ELR (cell line): ENCODE measurements at regions not wholly inside any gene's neighbourhood (a gene's known extent, or its start where the extent isn't known, plus 50 kb on each side); places are given as distances from the start of the nearest gene placed in this dataset.
A peak's percentile ranks its signal among the peaks of the same experiment; 100 is the strongest.
"Not testable (repeated sequence)": the region's sequence is repeated elsewhere in the genome, so short reads cannot be mapped to it uniquely, and the experiment has no call there.

Experiments
- DNase-seq: peaks from one replicate; pipeline ENCODE4 v3.0.0-alpha.2; 2015; ENCODE audit warnings: low read depth

DNA sequence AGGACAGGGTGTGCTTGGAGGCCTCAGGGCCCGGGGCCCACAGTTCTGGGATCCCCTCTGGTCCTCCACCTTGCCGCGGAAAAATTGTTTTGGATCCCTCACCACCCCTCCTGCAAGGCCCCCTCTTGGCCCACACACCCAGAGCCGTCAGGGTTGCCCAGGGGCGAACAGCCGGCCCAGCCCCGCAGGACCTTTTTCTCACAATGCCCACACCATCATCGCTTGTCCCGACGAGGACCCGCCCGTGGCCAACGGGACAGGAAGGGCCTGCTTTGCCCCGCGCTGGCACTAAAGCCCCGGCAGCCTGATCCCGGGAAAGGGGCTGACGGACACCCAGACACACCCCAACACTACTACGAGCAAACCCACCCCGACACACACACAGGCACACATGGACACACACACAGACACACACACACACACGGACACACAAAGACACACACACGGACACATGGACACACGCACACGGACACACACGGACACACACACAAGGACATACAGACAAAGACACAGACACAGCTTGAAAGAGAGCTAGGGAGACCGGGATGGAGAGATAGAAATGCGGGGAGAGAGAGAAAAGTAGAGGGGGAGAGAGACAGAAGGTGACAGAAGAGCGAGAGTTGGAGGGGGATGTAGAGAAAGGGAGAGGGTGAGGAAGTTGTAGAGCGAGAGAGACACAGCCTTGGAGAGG is 1493.5 kb upstream of the DEFB115 start:
- no peak for DNase-seq

DNA sequence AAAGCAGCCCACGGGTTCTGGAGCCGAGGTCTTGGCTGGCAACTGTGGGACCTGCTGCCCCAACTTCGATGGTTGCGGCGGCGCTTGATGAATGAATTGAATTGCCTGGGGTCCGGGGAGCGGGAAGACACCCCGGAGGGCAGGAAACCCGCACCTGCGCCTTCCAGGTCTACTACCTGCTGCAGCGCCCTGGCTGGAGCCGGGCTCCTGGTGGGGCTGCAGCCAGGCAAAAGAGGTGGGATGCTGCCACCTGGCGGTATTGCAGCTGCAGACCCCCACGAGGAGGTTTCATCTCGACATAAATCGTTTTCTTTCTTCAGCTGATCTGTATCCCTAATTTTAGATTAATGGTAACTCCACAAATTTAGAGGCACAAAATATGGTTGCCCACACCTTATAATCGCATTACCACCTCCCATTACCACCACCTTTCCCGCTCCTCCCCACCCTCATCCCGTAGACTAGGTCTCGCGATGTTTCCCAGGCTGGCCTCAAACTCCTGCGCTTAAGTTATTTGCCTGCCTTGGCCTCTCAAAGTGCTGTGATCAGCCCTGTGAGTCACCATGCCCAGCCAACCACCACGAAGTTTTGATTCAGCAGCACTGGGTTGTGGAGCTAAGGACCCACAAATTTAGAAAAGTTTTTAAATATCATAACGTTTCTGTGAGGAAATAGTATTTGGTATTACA is 1492.4 kb upstream of the DEFB115 start:
- peak; percentile 1 for DNase-seq

DNA sequence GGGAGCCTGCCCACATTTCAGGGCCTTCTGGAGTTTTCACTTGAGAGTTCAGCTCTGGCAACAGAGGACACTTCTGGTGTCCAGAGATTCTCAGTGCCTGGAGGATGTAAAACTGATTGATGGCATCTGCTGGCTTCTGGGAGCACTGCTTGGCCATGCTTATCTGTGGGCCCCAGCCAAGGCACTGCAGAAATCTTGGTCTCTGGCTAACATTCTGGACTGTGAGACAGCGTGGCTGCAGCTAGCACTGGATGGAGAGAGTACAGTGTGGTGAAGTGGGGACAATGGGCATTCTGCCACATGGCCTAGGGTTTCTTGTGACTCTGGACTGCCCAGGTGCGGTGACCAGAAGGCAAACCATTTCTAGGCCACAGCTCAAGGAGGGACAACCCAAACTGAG is 1479.4 kb upstream of the DEFB115 start:
- not testable (repeated sequence) for DNase-seq

DNA sequence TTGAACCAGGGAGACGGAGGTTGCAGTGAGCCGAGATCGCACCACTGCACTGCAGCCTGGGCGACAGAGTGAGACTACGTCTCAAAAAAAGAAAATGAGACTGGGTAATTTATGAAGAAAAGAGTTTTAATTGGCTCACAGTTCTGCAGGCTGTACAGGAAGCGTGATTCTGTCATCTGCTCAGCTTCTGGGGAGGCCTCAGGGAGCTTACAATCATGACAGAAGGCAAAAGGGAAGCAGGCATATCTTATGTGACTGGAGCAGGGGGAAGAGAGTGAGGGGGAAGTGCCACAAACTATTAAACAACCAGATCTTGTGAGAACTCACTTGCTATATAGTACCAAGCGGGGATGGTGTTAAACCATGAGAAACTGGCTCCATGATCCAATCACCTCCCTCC is 1476.2 kb upstream of the DEFB115 start:
- not testable (repeated sequence) for DNase-seq

DNA sequence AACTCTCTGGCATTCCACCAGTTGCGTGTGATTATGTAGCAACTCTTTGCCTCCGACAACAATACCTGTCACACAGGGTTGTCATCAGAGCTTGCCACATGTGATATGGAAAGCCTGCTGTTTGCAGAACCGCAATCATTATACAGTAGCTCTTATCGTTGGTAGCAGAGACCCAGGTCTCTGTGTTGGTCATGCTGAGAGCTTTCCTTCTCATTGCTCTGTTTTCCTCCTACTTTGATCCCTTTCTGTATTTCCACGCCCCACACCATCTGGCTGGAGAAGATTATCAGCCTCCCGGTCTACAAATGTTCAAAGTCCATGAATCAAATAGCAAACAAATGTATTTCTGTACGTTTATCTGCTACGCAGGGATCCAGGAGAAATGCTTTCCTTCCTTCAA is 1475.6 kb upstream of the DEFB115 start:
- DNase-seq: not testable (repeated sequence)

DNA sequence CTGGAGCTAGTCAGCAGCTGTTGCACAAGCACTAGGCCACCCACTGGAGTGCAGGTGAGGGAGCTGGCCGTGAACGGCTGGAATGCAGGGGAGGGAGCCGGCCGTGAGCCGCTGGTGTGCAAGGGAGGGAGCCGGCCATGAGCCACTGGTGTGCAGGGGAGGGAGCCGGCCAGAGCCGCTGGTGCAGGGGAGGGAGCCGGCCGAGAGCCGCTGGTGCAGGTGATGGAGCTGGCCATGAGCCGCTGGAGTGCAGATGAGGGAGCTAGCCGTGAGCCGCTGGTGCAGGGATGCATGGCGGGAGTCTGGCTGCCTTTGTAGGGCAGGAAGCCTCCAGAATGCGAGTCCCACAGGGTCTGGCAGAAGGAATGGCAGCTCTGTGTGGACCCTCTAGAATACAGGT is 1470.0 kb upstream of the DEFB115 start:
- DNase-seq: not testable (repeated sequence)

DNA sequence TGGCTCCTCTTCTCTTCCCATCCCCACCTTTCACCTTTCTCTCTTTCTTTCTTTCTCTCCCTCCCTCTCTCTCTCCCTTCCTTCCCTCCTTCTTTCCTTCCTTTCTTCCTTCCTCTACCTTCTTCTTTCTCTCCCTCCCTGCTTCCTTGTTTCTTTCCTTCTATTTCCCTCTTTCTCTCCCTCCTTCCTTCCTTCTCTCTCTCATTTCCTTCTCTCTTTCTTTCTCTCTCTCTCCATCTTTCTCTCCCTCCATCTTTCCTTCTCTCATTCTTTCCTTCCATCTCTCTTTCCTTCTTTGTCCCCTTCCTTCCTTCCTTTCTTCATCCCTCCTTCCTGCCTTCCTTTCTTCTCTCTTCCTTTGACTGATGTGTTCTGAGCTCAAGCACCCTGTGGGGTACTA is 1467.0 kb upstream of the DEFB115 start:
- no peak for DNase-seq

DNA sequence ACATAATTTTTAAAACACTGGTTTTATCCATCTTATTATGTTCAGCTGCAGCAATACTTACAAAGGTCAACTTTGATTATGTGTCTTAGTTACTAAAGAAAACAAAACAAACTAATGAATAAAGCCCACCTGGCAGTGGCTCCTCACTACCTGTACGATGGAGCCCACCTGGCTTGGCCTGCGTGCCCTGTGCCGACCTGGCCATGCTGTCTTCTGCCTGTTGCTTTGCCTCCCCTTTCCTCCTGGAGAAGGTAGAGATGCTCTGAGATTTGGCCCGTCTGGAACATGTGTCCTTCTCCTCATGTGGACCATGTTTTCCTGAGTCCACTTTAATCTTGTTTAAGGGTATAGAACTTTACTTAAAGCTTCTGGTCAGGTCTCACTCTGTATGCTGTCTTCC is 1426.0 kb upstream of the DEFB115 start:
- not testable (repeated sequence) for DNase-seq

DNA sequence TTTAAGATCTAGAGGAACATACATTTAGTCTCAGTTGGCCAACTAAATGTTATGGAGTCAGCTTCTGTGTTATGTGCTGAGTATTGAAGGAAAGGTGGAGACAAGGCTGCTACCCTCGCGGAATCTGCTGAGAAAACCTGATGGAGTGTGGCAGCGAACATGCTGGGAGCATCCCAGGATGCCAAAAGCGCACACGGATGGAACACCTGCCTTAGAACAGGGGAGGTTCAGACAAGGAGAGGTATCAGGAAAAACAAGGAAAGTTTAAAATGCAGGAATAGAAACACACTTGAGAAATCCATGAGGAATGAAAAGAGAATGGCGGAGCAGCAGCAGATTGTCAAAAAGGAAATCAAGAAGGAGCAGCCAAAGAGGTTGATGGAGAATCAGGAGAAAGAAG is 1389.5 kb upstream of the DEFB115 start:
- DNase-seq: not testable (repeated sequence)

DNA sequence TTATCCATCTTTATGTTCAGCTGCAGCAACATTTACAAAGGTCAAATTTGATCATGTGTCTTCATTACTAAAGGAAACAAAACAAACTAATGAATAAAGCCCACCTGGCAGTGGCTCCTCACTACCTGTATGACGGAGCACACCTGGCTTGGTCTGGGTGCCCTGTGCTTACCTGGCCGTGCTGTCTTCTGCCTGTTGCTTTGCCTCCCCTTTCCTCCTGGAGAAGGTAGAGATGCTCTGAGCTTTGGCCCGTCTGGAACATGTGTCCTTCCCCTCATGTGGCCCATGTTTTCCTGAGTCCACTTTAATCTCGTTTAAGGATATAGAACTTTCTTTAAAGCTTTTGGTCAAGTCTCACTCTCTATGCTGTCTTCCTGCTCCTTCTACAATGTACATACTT is 1388.8 kb upstream of the DEFB115 start:
- DNase-seq: not testable (repeated sequence)

DNA sequence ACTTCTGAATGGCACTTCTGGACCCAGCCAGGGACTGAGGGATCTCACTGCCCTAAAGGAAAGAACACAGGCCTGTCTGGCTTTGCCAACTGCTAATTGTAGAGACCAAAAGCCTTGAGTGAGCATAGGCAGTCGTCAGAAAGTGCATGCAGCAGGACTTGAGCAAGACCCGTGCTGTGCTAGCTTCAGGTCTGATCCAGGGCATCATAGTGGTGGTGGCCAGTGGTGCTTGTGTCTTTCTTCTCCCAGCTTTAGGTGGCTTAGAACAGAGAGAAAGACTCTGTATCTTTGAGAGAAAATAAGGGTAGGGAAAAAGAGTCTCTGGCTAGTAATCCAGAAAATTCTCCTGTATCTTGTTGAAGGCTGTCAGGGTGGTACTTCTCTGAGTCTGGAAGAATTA is 1385.6 kb upstream of the DEFB115 start:
- DNase-seq: not testable (repeated sequence)

DNA sequence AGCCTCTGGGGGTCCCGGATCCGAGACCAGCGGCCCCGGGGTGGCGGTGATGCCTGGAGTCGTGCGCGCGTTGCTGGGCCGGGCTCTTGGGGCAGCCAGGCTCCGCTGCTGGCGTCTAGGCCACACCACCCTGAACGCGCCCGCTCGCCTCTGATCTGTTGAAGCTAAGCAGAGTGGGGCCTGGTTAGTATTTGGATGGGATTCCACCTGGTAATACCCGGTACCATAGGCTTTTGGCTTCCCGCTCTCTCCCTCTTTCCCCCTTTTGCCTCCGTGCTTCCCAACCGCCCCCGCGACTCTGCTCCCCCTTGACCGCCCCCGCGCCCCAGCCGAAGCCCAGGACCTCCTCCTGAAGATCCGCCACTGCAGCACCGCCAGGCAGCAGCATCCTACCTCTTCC is 1383.5 kb upstream of the DEFB115 start:
- peak; percentile 62 for DNase-seq

DNA sequence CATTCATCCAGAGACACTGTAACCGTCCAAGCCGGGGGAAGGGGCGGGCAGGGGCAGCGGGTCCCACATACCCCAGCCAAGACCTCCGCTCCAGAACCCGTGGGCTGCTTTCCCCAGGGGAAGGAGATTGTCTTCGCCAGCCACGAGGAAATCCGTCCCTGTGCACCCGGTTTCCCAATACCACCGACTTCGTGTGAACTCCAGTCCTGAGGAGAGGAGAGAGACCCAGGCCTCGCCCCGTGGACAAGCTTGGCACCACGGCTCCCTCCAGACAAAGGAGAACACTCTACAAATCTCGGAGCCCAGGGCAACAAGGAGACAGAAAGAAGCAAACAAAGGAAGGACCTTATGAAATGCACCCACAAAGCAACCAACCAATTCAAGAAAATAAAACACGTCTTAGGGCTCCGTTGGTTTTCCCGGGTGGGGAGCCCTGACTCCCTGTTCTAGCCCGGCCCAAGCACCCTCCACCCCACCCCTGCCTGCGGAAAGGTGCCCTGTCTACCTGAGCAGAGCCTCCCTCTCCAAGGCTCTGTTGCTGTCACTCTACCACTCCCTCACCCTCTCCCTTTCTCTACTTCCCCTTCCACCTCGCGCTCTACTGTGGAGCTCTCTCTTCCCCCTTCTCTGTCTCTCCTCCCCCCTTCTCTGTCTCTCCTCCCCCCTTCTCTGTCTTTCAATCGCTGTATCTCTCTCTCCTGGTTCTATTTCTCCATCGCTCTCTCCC is 1382.8 kb upstream of the DEFB115 start:
- DNase-seq: no peak

DNA sequence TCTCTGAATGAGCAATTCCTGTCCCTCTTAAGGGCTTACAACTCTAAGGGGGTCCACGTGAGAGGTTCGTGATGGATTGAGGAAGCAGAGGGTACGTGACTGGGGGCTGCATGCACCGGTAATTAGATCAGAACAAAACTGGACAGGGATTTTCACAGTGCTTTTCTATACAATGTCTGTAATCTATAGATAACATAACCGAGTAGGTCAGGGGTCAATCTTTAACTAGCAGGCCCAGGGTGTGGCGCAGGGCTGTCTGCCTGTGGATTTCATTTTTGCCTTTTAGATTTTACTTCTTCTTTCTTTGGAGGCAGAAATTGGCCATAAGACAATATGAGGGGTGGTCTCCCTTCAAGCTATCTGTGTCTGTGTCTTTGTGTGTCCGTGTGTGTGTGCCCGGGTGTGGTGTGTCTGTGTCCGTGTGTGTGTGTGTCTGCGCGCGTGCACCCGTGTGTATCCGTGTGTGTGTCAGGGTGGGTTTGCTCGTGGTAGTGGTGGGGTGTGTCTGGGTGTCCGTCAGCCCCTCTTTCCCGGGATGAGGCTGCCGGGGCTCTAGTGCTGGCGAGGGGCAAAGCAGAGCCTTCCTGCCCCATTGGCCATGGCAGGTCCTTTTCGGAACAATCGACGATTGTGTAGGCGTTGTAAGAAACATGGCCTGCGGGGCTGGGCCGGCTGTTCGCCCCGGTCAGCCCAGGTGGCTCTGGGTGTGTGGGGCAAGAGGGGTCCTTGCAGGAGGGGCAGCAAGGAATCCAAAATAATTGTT is 1382.0 kb upstream of the DEFB115 start:
- not testable (repeated sequence) for DNase-seq

DNA sequence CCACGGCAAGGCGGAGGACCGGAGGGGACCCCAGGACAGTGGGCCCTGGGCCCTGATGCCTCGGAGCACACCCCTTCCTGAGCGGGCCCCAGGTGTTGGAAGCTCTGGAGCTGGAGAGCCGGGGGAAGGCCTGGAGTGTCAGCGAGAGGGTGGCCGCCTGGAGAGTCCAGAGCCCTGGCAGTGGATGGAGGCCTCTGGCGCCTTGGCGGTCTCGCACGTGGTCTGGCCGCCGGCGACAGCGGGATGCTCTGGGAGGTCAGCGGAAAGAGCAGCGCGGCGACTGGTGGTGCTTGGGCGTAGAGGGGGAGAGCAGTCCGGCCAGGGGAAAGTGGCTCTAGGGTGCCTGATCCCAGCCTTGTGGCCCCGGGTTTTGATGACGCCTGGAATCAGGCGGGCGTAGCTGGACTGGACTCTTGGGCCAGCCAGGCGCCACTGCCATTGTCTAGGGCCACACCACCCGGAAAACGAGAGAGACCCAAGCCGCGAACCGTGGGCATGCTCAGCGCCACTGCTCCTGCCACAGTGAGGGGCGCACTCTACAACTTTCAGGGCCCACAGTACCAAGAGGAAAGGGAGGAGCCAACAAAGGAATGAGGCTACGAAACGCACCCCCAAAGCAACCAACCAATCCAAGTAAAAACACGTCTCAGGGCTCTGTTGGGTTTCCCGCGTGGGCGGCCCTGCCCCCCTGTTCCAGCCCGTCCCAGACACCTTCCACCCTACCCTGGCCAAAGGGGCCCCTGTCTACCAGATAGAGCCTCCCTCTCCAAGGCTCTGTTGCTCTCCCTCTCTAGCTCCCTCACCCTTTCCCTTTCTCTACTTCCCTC is 1381.2 kb upstream of the DEFB115 start:
- not testable (repeated sequence) for DNase-seq

DNA sequence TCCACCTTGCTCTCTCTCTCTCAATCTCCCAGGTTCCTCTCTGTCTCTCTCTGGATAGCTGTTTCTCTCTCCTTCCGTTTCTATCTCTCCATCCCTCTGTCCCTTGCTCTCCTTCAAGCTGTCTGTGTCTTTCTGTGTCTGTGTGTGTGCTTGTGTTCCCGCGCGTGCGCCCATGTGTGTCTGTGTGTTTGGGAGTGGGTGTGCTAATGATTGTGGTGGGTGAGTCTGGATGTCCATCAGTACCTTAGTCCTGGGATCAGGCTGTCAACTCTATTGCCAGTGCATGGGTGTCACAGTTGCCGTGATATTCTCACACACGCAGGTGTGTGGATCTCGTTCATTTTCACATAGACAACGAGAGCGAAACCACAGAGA is 1380.6 kb upstream of the DEFB115 start:
- no peak for DNase-seq

DNA sequence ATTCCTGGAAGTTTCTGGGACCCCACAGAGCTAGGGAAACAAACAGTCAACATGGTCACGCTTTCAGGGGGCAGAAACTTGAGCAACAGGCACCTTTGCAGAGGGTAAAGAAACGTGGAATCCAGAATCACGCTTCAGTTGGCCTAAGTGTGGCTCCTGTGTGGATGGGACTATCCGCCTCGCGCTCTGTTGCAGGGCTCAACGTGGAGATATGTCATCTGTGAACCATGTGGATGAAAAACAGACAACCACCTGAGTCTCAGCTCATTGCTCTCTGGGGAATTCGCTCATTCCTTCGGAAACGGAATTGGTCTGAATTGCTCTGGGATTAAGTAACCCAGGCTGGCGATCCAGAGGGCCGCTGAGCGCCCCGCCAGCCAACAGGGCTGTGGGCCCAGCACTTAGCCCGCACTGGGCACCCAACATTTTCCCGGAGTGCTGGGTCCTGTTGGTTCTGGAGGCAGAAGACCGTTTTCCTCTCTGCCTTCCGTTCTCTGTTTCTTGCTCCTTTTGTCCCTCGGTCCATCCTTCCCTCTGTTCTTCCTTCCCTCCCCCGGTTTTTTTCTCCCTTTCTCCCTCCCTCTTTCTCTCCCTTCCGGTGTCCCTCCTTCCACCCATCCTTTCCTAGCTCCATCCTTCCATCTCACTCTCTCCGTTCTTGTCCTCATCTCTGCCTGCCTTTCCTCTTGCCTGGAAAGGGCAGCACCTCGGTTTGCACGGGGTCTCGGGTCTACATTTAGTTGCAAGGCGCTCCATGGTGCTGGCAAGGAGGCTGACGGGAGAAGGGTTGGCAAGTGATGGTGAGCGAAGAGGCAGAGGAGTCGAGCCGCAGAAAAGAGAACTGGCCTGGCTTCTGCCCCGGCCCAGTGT is 1379.8 kb upstream of the DEFB115 start:
- DNase-seq: not testable (repeated sequence)

DNA sequence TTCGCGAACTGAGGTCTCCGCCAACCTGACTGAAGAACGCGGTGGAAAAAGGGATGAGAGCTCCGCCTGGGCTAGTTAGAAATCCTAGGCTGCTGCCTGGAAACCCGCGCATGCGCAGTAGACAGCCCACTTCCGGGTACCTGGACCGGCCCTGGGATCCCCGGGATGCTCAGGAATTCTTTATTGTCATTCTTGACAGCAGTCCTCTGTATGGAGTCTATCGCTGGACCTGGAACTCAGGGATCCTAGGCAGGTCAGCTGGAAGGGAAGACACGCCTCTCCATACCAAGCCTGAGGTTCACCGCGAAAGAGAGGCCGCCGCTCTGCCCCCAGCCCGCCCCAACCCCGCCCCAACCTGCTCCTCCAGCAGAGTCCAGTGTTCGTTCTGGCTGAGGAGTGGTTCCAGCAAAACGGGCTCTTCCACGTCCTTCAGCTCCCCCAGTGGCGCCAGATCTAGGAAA is 1379.2 kb upstream of the DEFB115 start:
- DNase-seq: peak; percentile 18

DNA sequence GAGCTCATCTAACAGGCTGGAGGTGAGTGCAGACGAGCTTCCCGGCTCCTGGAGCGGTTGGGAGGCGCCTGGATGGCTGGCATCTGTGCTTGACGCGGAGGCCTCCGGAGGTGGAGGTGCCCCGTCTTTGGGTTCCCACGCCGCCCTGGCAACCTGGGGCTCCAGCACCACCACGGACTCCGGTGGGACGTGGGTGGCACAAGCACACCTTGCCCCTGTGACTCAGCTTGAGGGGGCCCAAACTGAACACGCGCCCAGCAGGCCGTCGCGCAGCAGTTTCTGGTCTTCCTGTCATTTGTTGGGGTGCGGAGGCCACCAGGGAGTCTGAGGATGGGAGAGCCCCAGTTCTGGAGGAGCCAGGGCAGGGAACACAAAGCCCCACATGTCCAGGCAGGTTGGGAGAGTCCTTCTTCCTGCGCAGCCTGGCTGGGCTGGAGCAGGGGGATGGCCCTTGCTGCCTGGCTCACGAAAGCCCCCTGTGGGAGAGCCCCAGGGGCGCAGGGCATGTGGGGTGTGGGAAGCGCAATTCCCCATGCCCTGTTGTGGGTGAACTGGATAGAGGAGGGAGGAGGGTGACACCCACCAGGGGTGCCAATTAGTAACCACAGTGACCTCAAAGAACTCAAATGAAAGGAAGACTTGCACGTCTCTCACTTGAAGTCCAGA is 1378.6 kb upstream of the DEFB115 start:
- no peak for DNase-seq

DNA sequence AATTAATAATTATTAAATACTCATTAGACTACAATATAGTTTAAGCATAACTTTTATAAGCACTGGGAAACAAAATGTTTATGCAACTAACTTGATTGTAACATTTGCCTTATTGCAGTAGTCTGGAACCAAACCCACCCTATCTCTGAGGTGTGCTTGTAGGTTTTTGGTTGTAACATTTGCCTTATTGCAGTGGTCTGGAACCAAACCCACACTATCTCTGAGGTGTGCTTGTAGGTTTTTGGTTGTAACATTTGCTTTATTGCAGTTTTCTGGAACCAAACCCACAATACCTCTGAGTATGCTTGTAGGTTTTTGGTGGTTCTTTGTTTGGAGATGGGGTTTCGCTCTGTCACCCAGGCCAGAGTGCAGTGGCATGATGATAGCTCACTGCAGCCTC is 1376.4 kb upstream of the DEFB115 start:
- DNase-seq: not testable (repeated sequence)
